Activated T-helper 1 cell treated with anti-CD3 and anti-CD28 coated beads, Interleukin-12 subunit alpha, Interleukin-12 subunit beta, Interleukin-2, Interleukin-4 antibody, amounts not matched to agents 30 ng/mL and 10 ng/mL and 1 ng/mL, durations not matched to agents 14 hours and 24 hours and 36 hours (primary cell): ENCODE measurements at regions not wholly inside any gene's neighbourhood (a gene's known extent, or its start where the extent isn't known, plus 50 kb on each side); places are given as distances from the start of the nearest gene placed in this dataset.

Experiments
- DNase-seq: peaks from one replicate; pipeline ENCODE4 v3.0.0; 2021; ENCODE audit warnings: low spot score
- H3K27ac Mint-ChIP-seq: one replicate; pipeline ENCODE4 v1.8.0; 2021; ENCODE audit warnings: mild to moderate bottlenecking, mixed read lengths
- H3K27me3 Mint-ChIP-seq: one replicate; pipeline ENCODE4 v1.8.0; 2022; ENCODE audit warnings: mild to moderate bottlenecking, moderate library complexity, mixed read lengths; ENCODE audit not compliant: insufficient read depth
- H3K36me3 Mint-ChIP-seq: one replicate; pipeline ENCODE4 v1.8.0; 2021; ENCODE audit warnings: low read depth, mixed read lengths
- H3K4me1 Mint-ChIP-seq: one replicate; pipeline ENCODE4 v1.8.0; 2021; ENCODE audit warnings: low read depth, mixed read lengths
- H3K4me3 Mint-ChIP-seq: one replicate; pipeline ENCODE4 v1.8.0; 2021; ENCODE audit warnings: mild to moderate bottlenecking, moderate library complexity, mixed read lengths
- H3K9me3 Mint-ChIP-seq: one replicate; pipeline ENCODE4 v1.8.0; 2021; ENCODE audit warnings: mixed read lengths
- intact Hi-C: fragments of 100-400 bp; cut with micrococcal nuclease; formaldehyde crosslinking; loops from one replicate; pipeline ENCODE4 v1.15.1; 2024

- no peaks in the 10 kb centered on the region for H3K9me3 Mint-ChIP-seq
- H3K4me3 Mint-ChIP-seq = no peak overlapping the region
- H3K36me3 Mint-ChIP-seq = no peaks in the 10 kb centered on the region
- no peaks in the 10 kb centered on the region for H3K27me3 Mint-ChIP-seq
- H3K27ac Mint-ChIP-seq = no peak overlapping the region
- DNase-seq = no peak
- no peaks in the 10 kb centered on the region for H3K4me1 Mint-ChIP-seq
- intact Hi-C loops = no loop called here
Observed at GRCh38 chr6:40171343-40171742, 237.1 kb upstream of the MOCS1 start.

GRCh38 chr6:40170856-40171255 is 236.6 kb upstream of the MOCS1 start:
- Mint-ChIP-seq H3K4me3 (no peak overlapping the region), H3K36me3 (no peaks in the 10 kb centered on the region), H3K9me3 (no peaks in the 10 kb centered on the region), H3K27me3 (no peaks in the 10 kb centered on the region), H3K27ac (no peak overlapping the region), H3K4me1 (no peaks in the 10 kb centered on the region)
- intact Hi-C loops = no loop called here
- no peak for DNase-seq

GRCh38 chr6:40169878-40170277 is 235.6 kb upstream of the MOCS1 start:
- intact Hi-C loops = no loop called here
- Mint-ChIP-seq H3K27ac (no peak overlapping the region), H3K4me1 (no peaks in the 10 kb centered on the region), H3K36me3 (no peaks in the 10 kb centered on the region), H3K4me3 (no peak overlapping the region), H3K9me3 (no peaks in the 10 kb centered on the region), H3K27me3 (no peaks in the 10 kb centered on the region)
- DNase-seq = no peak

GRCh38 chr6:40166963-40167362 is 232.7 kb upstream of the MOCS1 start:
- intact Hi-C loops = no loop called here
- Mint-ChIP-seq H3K27me3 (no peaks in the 10 kb centered on the region), H3K9me3 (no peaks in the 10 kb centered on the region), H3K27ac (no peak overlapping the region), H3K36me3 (no peaks in the 10 kb centered on the region), H3K4me3 (no peak overlapping the region), H3K4me1 (no peaks in the 10 kb centered on the region)
- DNase-seq = no peak

GRCh38 chr6:40165036-40165709 is 230.9 kb upstream of the MOCS1 start:
- no peak overlapping the region for H3K27ac Mint-ChIP-seq
- H3K4me3 Mint-ChIP-seq = no peak overlapping the region
- H3K27me3 Mint-ChIP-seq = no peaks in the 10 kb centered on the region
- no peak for DNase-seq
- H3K9me3 Mint-ChIP-seq = no peaks in the 10 kb centered on the region
- intact Hi-C loops = no loop called here
- no peaks in the 10 kb centered on the region for H3K4me1 Mint-ChIP-seq
- H3K36me3 Mint-ChIP-seq = no peaks in the 10 kb centered on the region

- Mint-ChIP-seq H3K4me3 (no peak overlapping the region), H3K27me3 (no peaks in the 10 kb centered on the region), H3K4me1 (no peaks in the 10 kb centered on the region), H3K9me3 (no peaks in the 10 kb centered on the region), H3K36me3 (no peaks in the 10 kb centered on the region), H3K27ac (no peak overlapping the region)
- intact Hi-C loops = no loop called here
- DNase-seq = no peak
Observed at GRCh38 chr6:40164345-40164755, 230.1 kb upstream of the MOCS1 start.

GRCh38 chr6:40163924-40164323 is 229.7 kb upstream of the MOCS1 start:
- intact Hi-C loops = no loop called here
- Mint-ChIP-seq H3K36me3 (no peaks in the 10 kb centered on the region), H3K4me1 (no peaks in the 10 kb centered on the region), H3K9me3 (no peaks in the 10 kb centered on the region), H3K27ac (no peak overlapping the region), H3K27me3 (no peaks in the 10 kb centered on the region), H3K4me3 (no peak overlapping the region)
- DNase-seq = no peak

GRCh38 chr6:40162074-40162473 is 227.8 kb upstream of the MOCS1 start:
- DNase-seq = no peak
- Mint-ChIP-seq H3K4me1 (no peaks in the 10 kb centered on the region), H3K27me3 (no peaks in the 10 kb centered on the region), H3K4me3 (no peak overlapping the region), H3K36me3 (no peaks in the 10 kb centered on the region), H3K27ac (no peak overlapping the region), H3K9me3 (no peaks in the 10 kb centered on the region)
- intact Hi-C loops = no loop called here

GRCh38 chr6:40160826-40161225 is 226.6 kb upstream of the MOCS1 start:
- no peak overlapping the region for H3K27ac Mint-ChIP-seq
- H3K4me1 Mint-ChIP-seq = no peaks in the 10 kb centered on the region
- DNase-seq = no peak
- no peaks in the 10 kb centered on the region for H3K9me3 Mint-ChIP-seq
- no peak overlapping the region for H3K4me3 Mint-ChIP-seq
- H3K27me3 Mint-ChIP-seq = no peaks in the 10 kb centered on the region
- no peaks in the 10 kb centered on the region for H3K36me3 Mint-ChIP-seq
- intact Hi-C loops = no loop called here

- no peak for DNase-seq
- H3K4me3 Mint-ChIP-seq = no peak overlapping the region
- no peaks in the 10 kb centered on the region for H3K36me3 Mint-ChIP-seq
- no peaks in the 10 kb centered on the region for H3K27me3 Mint-ChIP-seq
- H3K27ac Mint-ChIP-seq = no peak overlapping the region
- no peaks in the 10 kb centered on the region for H3K4me1 Mint-ChIP-seq
- intact Hi-C loops = no loop called here
- no peaks in the 10 kb centered on the region for H3K9me3 Mint-ChIP-seq
Observed at GRCh38 chr6:40159865-40160264, 225.6 kb upstream of the MOCS1 start.

- H3K4me1 Mint-ChIP-seq = no peaks in the 10 kb centered on the region
- H3K4me3 Mint-ChIP-seq = no peak overlapping the region
- no peaks in the 10 kb centered on the region for H3K36me3 Mint-ChIP-seq
- H3K27me3 Mint-ChIP-seq = no peaks in the 10 kb centered on the region
- no peak overlapping the region for H3K27ac Mint-ChIP-seq
- intact Hi-C loops = no loop called here
- no peaks in the 10 kb centered on the region for H3K9me3 Mint-ChIP-seq
- DNase-seq = no peak
Observed at GRCh38 chr6:40152701-40153436, 218.6 kb upstream of the MOCS1 start.

- Mint-ChIP-seq H3K36me3 (no peaks in the 10 kb centered on the region), H3K4me3 (no peak overlapping the region), H3K27ac (no peak overlapping the region), H3K27me3 (no peaks in the 10 kb centered on the region), H3K4me1 (no peaks in the 10 kb centered on the region), H3K9me3 (no peaks in the 10 kb centered on the region)
- intact Hi-C loops = no loop called here
- DNase-seq = no peak
Observed at GRCh38 chr6:40152196-40152595, 217.9 kb upstream of the MOCS1 start.

GRCh38 chr6:40148882-40149573 is 214.8 kb upstream of the MOCS1 start:
- intact Hi-C loops = no loop called here

More at GRCh38 chr6:40148882-40149573, 214.8 kb upstream of the MOCS1 start:
- Mint-ChIP-seq H3K27ac (no peak overlapping the region), H3K36me3 (no peaks in the 10 kb centered on the region), H3K4me1 (no peaks in the 10 kb centered on the region), H3K27me3 (no peaks in the 10 kb centered on the region), H3K9me3 (no peaks in the 10 kb centered on the region), H3K4me3 (no peak overlapping the region)
- DNase-seq = no peak
